GM23248 (cell line): ENCODE measurements at regions not wholly inside any gene's neighbourhood (a gene's known extent, or its start where the extent isn't known, plus 50 kb on each side); places are given as distances from the start of the nearest gene placed in this dataset.

Experiments used
- EZH2 ChIP-seq: fragments of 200-600 bp; sonication (generic); IDR thresholded peaks from 2 replicates; pipeline ENCODE4 v1.6.1; 2018; ENCODE audit warnings: antibody characterized with exemption, mild to moderate bottlenecking; ENCODE audit not compliant: insufficient read depth, poor library complexity, severe bottlenecking
- EZH2phosphoT487 ChIP-seq: fragments of 200-600 bp; sonication (generic); IDR thresholded peaks from 2 replicates; pipeline ENCODE4 v1.6.1; 2018; ENCODE audit warnings: antibody characterized with exemption, moderate library complexity, mild to moderate bottlenecking, low read depth; ENCODE audit not compliant: insufficient read depth

GRCh38 chr5:30343707-30344106, 849.8 kb upstream of the CDH6 start:
- TF ChIP-seq EZH2 (no peak), EZH2phosphoT487 (no peak)
